ENCODE measurements at regions not wholly inside any gene's neighbourhood (a gene's known extent, or its start where the extent isn't known, plus 50 kb on each side); places are given as distances from the start of the nearest gene placed in this dataset.

- no peaks in the 10 kb centered on the region for H3K9me3 ChIP-seq
- no peaks in the 10 kb centered on the region for H3K27me3 ChIP-seq
- DNase-seq, result no peak
- H3K4me1 ChIP-seq, result no peaks in the 10 kb centered on the region
- no peak overlapping the region for H3K4me3 ChIP-seq
- TF ChIP-seq POLR2A (IDR thresholded peaks at IDR 0.05) (no peak), CTCF (IDR thresholded peaks at IDR 0.05) (no peak)
- intact Hi-C loops (cut with DNase I; ENCODE audit: low total_unique reads), result no loop called here
- H3K36me3 ChIP-seq, result no peaks in the 10 kb centered on the region
- H3K27ac ChIP-seq, result no peak overlapping the region
These were observed 86.8 kb downstream of the ANKRD7 start for GRCh38 chr7:118311121-118311836.

DNA sequence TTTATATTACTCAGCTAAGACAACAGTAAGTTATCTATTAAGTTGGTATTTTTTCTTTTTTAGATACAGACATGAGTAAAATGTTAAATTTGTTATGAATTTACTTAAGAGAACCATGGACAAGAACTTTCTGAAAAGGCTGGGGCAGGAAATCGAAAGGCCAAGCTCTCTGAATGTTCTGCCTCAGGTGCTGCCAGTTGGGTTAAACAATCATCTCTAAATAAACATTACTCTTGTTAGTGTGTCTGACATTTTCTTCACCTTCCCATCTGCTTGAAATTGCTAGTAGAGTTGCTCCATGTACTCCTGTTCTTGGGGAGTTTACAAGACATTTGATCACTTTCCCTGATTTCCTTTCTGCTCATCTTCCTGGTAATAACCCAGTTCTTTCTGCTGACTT lies 87.5 kb downstream of the ANKRD7 start:
- no peak overlapping the region for H3K4me3 ChIP-seq
- DNase-seq, result no peak
- H3K36me3 ChIP-seq, result no peaks in the 10 kb centered on the region
- no peaks in the 10 kb centered on the region for H3K9me3 ChIP-seq
- intact Hi-C loops (cut with DNase I; ENCODE audit: low total_unique reads), result no loop called here
- no peaks in the 10 kb centered on the region for H3K4me1 ChIP-seq
- TF ChIP-seq CTCF (IDR thresholded peaks at IDR 0.05) (no peak), POLR2A (IDR thresholded peaks at IDR 0.05) (no peak)
- H3K27ac ChIP-seq, result no peak overlapping the region
- H3K27me3 ChIP-seq, result no peaks in the 10 kb centered on the region

- Histone ChIP-seq H3K36me3 (no peaks in the 10 kb centered on the region), H3K4me1 (no peaks in the 10 kb centered on the region), H3K27me3 (no peaks in the 10 kb centered on the region), H3K4me3 (no peak overlapping the region), H3K9me3 (no peaks in the 10 kb centered on the region), H3K27ac (no peak overlapping the region)
- no peak for DNase-seq
- TF ChIP-seq CTCF (IDR thresholded peaks at IDR 0.05) (no peak), POLR2A (IDR thresholded peaks at IDR 0.05) (no peak)
- intact Hi-C loops (cut with DNase I; ENCODE audit: low total_unique reads), result no loop called here
These were observed 88.5 kb downstream of the ANKRD7 start for GRCh38 chr7:118312966-118313365.

- no peak for DNase-seq
- Histone ChIP-seq H3K27ac (no peak overlapping the region), H3K4me1 (no peaks in the 10 kb centered on the region), H3K27me3 (no peaks in the 10 kb centered on the region), H3K9me3 (no peaks in the 10 kb centered on the region), H3K36me3 (no peaks in the 10 kb centered on the region), H3K4me3 (no peak overlapping the region)
- TF ChIP-seq CTCF (IDR thresholded peaks at IDR 0.05), result no peak
- no peak for TF ChIP-seq POLR2A (IDR thresholded peaks at IDR 0.05)
- intact Hi-C loops (cut with DNase I; ENCODE audit: low total_unique reads), result no loop called here
These were observed 100.4 kb downstream of the ANKRD7 start for GRCh38 chr7:118324790-118325449.

GRCh38 chr7:118325450-118325808 lies 100.9 kb downstream of the ANKRD7 start:
- Histone ChIP-seq H3K27me3 (no peaks in the 10 kb centered on the region), H3K4me1 (no peaks in the 10 kb centered on the region), H3K4me3 (no peak overlapping the region), H3K9me3 (no peaks in the 10 kb centered on the region), H3K36me3 (no peaks in the 10 kb centered on the region), H3K27ac (no peak overlapping the region)
- intact Hi-C loops (cut with DNase I; ENCODE audit: low total_unique reads), result no loop called here
- DNase-seq, result no peak
- no peak for TF ChIP-seq POLR2A (IDR thresholded peaks at IDR 0.05)
- no peak for TF ChIP-seq CTCF (IDR thresholded peaks at IDR 0.05)
